GM21447 (cell line): ENCODE measurements at regions not wholly inside any gene's neighbourhood (a gene's known extent, or its start where the extent isn't known, plus 50 kb on each side); places are given as distances from the start of the nearest gene placed in this dataset.
A peak's percentile ranks its signal among the peaks of the same experiment; 100 is the strongest.
"Not testable (repeated sequence)": the region's sequence is repeated elsewhere in the genome, so short reads cannot be mapped to it uniquely, and the experiment has no call there.

Experiments
- ATAC-seq: cut with Tn5 transposase; IDR thresholded peaks from one replicate; pipeline ENCODE4 v1.9.1; 2021; ENCODE audit not compliant: unreplicated experiment

GRCh38 chr1:204780630-204781029 lies 90.0 kb upstream of the NFASC start:
- ATAC-seq: no peak

- ATAC-seq: no peak
Observed at GRCh38 chr1:204782118-204782700, 88.5 kb upstream of the NFASC start.

GRCh38 chr1:204785023-204785422 lies 85.6 kb upstream of the NFASC start:
- not testable (repeated sequence) for ATAC-seq

GRCh38 chr1:204788470-204788869 lies 82.2 kb upstream of the NFASC start:
- no peak for ATAC-seq

- no peak for ATAC-seq
Observed at GRCh38 chr1:204791453-204792353, 79.0 kb upstream of the NFASC start.

GRCh38 chr1:204792354-204792692 lies 78.3 kb upstream of the NFASC start:
- no peak for ATAC-seq

- ATAC-seq: no peak
Observed at GRCh38 chr1:204793259-204793914, 77.3 kb upstream of the NFASC start.

GRCh38 chr1:204796886-204797285 lies 73.8 kb upstream of the NFASC start:
- not testable (repeated sequence) for ATAC-seq

GRCh38 chr1:204797401-204797800 lies 73.3 kb upstream of the NFASC start:
- ATAC-seq: no peak

- no peak for ATAC-seq
Observed at GRCh38 chr1:204799630-204800029, 71.0 kb upstream of the NFASC start.

- no peak for ATAC-seq
Observed at GRCh38 chr1:204801211-204801610, 69.5 kb upstream of the NFASC start.

GRCh38 chr1:204802401-204803175 lies 68.1 kb upstream of the NFASC start:
- ATAC-seq: no peak

GRCh38 chr1:204803607-204804006 lies 67.1 kb upstream of the NFASC start:
- no peak for ATAC-seq

- ATAC-seq: peak; percentile 86
Observed at GRCh38 chr1:204806943-204807687, 63.5 kb upstream of the NFASC start.

- ATAC-seq: no peak
Observed at GRCh38 chr1:204809488-204809887, 61.2 kb upstream of the NFASC start.

- ATAC-seq: no peak
Observed at GRCh38 chr1:204812842-204813241, 57.8 kb upstream of the NFASC start.

- ATAC-seq: no peak
Observed at GRCh38 chr1:204813522-204813921, 57.1 kb upstream of the NFASC start.

GRCh38 chr1:204814166-204814884 lies 56.3 kb upstream of the NFASC start:
- ATAC-seq: no peak

GRCh38 chr1:204817341-204817740 lies 53.3 kb upstream of the NFASC start:
- no peak for ATAC-seq

GRCh38 chr1:204818998-204819397 lies 51.7 kb upstream of the NFASC start:
- no peak for ATAC-seq
